HG03025 (cell line): ENCODE measurements at regions not wholly inside any gene's neighbourhood (a gene's known extent, or its start where the extent isn't known, plus 50 kb on each side); places are given as distances from the start of the nearest gene placed in this dataset.

Experiments used
- ATAC-seq: cut with Tn5 transposase; IDR thresholded peaks from one replicate; pipeline ENCODE4 v1.9.1; 2021; ENCODE audit warnings: mild to moderate bottlenecking, moderate library complexity; ENCODE audit not compliant: unreplicated experiment, low FRiP score

DNA sequence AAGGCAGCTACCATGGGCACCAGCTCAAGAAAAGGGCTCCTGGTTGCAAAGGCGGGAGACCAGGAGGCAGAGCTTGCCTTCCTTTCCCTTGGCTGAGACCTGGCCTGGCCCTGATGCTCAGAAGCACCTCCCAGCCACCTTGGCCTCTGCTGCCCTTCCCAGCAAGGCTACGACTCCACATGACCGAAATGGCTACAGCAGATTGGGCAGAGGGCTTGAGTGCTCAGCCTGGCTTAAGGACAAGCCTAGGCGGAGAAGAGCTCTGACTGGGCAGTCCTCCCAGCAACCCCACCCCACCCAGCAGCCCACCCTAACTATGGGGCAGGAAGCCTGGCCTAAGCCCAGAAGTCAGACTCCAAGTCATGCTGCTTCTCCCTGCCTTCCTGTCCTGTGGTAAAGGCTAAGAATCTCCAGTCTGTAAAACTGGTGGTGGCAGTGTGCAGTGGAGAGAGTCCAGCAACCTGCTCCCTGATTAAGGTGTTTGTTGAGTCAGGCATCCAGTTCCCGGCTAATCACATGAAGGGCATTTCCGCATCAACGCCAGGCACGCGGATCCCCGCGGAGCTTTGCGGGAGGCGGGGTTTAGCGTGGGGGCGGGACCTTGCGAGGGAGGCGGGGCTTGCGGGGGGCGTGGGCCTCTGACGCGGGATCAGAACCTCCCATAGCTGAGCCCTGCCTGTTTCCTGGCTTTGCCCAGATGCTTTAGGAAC, 256.0 kb downstream of the BCL11A start:
- ATAC-seq, result no peak

DNA sequence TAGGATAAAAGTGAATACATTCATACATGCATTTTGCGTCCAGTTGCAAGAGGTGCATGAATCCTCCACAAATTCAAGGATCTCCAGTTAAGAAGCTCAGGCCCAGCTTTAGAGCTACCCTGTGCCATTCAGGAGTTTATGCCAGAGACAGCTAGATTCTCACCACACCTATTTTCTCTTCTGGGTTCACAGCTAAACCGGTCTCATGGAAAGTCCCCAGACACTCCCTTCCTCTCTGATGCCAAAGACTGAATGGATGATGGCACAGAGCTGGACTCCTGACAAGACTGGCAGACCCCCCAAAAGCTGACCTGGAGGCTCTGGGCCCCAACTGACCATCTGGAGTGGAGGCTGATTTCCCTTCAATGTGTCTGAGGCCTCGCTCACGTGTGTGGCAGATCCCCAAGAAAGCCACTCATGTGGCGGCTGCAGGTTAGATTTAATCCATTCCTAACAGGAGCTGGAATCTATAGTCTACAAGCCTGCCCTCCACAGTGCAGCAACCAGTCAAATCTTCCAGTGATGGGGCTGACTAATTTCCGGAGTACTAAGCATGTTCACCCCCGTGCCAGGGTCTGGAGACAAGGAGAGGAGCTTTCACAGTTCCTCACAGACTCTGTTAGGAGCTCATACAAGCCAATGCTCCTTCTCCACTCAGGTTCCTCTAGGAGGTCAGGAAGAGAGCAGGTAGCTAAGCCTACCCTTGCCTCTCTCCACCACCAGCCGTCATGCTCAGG, 257.1 kb downstream of the BCL11A start:
- ATAC-seq, result no peak

DNA sequence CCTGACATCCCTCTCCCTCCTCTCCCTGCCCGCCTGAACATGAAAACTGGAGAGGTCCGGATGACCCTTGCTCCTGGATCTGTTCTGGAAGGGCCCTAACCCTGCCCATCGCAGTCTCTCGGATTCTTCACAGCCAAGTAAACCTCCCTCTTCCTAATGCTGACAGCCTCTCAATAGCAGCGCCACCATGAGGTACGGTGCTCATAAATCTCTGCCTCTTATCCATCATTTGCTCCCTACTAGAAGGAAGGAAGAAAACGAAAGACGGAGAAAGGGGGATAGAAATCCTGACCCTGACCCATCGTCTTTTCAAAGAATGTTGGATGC, 257.9 kb downstream of the BCL11A start:
- no peak for ATAC-seq

DNA sequence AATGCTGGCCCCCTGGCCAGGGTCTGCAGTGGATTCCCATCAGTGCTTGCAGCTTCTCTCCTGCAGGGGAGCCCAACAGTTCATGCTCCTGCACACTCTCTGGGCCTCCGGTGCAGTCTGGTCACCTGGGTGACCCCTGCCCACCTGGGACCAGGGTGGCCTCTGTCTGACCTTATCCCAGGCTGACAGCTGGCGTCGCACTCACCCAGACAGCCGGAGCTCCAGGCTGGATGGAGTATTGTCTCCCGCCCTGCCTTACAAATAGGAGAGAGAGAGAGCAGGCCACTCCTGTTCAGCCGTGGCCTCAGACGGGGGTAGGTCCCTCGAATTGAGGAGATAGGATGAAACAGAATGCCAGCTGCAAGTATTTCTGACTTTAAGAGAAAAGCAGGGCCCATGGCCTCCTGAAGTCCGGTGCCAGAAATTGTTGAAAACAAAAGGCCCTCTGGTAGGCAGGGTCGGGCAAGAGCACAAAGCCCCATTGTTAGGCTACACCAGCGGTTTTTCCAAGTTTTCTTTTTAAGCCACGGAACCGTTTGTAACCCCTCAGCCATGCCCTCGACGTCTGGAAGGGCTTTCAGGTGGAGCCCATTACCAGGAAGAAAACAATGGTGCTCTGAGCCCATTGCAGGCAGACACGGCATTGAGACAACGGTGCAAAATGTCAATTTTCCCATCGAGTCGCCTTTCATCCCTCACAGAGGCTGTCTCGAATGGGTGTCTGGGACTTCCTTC, 258.4 kb downstream of the BCL11A start:
- no peak for ATAC-seq

DNA sequence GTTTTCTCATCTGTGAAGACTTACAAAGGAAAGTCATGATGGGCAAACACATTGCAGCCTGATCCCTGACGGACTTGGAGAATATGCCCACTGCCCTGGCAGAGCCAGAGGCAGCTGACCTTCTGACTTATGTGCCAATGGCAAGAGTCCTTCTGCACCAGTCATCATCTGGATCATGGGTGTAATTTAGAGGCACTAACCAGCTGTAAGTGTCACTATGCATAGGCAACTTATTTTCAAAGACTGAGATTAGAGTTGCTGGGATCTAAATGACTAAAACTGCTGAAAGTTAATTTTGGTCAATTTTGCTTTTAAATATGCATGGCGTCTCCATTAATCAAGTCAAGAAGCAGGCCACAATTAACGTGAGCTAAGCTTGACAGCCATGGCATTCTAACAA, 261.2 kb downstream of the BCL11A start:
- no peak for ATAC-seq

DNA sequence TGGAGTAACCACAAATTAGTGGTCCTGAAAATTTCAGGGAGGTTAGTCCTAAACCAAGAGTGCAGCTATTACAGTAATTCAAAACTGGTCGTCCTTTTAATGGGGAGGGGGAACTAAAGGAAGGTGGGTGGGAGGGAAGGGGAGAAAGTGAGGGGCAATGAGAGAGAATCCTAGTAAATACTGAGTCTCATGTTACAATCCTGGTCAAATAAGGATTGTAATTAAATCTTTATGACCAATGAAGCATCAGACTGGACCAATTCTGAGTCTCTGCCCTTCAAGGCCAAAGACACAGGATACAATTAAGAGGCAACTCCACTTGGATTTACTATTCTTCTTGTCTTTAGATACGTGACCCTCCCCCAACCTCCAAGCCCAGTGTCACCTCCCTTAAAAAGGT, 262.9 kb downstream of the BCL11A start:
- ATAC-seq, result no peak

DNA sequence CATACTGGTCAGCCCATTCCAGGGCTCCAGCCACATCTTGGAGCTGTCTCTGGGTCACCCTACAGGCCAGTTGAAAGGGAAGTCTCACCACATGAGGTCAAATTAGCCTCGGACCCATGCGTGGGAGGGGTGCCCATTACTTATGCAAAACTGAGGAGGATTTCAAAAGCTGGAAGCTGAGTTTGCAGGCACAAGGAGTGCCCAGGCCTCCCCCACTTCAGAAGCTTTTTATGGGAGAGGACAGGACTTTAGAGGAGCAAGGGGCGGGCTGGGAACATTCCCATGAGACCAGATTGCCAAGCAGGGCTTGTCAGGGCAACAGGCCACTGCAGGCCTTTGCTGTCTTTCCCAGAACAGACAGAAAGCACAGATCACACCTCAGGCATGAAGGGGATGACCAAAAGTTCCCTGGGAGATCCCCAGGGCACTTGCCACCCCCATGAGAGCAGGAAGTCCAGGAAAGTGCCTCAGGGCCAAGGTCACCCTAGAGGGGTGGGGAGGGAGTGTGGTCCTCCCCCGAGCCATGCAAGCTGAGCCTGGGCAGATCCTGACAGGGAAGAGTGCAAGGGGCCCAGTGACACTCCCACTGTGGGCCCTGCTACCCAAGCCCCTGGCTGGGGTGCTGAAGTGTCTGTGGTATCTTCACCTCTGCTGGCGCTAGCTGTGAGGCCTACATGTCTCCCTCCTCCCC, 267.7 kb downstream of the BCL11A start:
- no peak for ATAC-seq

DNA sequence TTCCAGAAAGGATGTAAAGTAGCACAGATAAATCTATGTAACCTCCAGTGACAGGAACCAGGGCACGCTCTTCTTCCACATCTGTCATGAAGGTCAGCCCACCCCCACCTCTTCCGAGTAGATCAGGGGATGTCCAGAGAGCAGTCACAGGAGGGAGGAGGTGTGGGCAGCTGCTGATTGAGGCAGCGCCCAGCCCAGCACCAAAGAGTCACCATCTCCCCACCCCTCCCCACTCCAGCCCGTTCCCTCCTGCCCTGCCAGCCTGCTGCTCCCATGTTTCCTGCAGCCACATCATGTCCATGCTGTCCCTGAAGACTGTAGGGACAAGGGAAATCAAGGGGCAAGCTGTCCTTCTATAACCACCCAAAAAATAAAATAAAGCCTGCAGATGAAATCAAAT, 269.8 kb downstream of the BCL11A start:
- ATAC-seq, result no peak

DNA sequence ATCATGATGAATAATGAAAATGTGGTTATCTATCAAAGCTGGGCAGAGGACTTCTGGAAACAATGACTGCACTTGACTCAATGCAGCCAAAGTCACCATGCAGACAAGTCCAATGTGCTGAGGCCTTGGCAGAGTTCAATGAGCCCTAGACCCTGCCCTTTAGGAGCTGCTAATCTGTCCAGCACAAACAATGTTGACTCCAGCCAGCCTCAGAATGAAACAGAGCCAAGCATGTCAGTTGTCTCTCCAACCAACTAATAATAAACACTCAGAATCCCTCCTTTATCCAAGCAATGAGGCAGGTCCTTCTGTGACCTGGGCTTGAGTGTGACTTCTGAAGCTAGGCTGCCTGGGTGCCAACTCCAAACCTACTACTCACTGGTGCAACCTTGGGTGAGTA, 270.6 kb downstream of the BCL11A start:
- ATAC-seq, result no peak

DNA sequence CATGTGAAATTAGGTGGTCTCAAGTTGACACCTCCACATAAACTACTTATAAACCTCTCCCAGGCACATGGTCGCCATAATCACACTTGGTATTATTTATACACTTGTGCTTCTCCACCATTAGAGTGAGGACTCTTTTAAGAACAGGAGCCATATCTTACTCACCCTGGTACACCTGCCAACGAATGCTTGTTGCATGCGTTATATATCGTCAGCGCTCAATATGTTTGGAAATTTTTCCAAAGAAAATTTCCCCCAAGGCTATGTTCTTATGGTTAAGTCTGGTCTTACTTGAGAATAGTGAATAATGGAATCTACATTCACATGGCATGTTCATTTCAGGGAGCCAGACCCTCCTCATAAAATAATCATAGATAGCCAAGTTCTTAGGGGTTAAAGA, 271.7 kb downstream of the BCL11A start:
- ATAC-seq, result no peak

DNA sequence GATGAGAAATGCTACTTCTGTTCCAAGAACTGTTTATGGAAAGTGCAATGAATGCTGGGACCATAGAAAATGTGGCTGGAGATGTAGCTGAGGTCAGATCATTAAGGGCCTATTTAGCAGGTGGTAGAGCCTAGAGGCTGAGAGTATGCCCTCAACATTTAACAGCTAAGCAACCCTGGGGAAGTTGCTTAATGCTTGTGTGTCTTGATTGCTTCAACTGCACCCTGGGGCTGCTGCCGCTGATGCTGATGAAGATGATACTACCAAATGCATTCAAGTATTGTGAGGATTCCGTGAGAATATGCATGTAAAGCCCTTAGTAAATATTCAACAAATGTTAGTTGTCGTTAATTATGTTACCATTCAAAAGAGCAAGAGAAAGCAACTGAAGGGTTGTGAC, 273.2 kb downstream of the BCL11A start:
- no peak for ATAC-seq

DNA sequence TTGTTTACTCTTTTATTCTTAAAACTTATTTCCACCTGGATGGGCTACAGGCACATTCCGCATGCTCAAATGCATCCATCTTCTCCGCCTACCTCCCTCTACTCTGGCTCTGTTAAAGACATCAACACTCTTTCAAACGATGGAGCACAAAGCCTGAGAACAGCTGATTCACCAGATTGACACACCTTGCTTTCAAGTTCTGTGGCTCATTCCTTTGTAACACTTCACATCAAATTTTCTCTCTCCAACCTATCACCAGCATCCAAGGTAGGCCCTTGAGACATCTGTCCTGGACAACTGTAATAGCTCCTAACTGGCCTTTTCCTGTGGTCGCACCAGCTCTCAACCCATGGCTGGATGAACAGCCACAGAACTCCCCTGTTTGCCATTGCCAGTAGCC, 274.5 kb downstream of the BCL11A start:
- no peak for ATAC-seq

DNA sequence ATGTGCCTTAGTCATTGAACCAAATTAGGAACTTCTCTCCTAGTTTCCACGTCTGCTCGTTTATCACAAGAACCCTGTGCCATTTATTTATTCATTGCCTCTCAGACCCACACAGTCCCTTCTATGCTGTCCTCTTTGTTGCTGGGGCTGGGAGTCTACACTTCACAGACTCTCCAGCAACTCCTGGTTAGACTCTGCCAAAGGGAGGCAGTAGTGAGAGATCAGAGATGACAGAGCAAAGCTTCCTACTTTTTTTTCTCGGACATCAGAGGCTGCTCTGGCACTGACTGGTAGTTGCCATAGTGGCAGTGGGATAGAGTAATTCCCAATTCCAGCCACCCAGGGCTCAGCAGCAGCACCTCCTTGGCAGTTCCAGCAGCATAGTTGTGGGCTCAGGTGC, 277.5 kb downstream of the BCL11A start:
- no peak for ATAC-seq

DNA sequence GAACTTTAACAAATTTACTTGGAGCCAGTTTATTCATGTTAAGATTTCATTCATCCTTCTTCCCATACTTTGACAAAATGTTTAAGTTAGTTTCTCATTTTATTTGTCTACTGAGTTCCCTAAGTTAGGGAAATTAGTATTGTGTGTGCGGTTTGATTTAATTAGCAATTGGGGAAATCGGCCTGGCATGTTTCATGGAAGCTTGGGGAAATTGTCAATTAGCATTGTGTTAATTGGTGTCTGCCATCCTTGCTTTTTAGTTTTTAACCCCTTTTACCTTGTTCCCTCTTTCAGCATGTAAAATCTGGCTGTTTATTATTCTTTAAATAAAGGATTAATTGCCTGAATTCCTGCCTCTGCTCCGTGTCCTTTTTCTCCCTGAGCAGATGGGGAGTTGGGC, 279.6 kb downstream of the BCL11A start:
- ATAC-seq, result no peak

DNA sequence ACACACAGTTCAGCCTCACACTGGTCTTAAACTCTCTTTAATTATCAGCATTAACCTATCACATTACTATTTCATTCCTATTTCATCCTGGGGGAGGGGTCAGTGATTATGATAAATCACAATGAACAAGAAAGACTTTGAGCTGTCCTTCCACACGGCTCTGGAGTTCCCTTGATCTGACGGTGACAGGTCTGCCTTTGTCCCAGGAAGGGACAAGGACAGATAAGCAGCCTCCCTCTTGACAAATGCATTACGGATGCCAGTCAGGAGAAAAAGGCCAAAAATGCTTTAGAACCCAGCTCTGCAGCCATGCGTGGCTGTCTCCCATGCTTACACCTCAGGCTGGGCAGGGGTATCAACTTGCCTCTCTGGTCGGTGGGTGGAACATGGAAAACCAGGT, 281.7 kb downstream of the BCL11A start:
- no peak for ATAC-seq

DNA sequence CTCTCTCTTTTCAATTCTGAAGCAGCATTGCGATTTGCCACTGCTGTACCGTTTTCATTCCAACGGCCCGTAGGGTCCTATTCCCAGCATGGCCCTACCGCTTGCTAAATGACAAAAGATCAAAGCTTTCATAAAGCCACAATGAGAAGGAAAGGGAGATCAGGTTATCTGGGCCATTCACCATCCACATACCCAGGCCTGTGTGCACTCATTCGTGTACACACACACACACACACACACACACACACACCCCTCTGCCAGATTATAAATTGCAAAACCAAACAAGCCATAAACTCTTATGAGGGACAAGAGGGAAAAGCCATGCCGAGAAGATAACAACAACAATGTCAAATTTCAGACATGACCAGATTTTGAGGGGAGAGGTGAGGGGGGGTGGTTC, 282.3 kb downstream of the BCL11A start:
- no peak for ATAC-seq

DNA sequence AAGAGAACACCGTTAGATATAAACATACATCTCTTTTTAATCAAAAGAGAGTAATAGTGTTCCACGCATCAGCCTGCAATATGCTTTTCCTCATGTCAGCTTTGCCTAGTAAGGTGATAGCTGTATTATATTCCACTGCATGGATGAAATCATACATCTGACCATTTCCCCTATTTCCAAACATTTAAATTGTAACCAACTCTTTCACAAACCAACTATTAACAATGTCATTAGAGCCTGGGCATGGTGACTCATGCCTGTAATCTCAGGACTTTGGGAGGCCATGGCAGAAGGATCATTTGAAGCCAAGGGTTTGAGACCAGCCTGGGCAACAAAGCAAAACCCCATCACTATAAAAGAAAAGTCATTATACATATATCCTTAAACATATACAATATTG, 284.8 kb downstream of the BCL11A start:
- no peak for ATAC-seq

DNA sequence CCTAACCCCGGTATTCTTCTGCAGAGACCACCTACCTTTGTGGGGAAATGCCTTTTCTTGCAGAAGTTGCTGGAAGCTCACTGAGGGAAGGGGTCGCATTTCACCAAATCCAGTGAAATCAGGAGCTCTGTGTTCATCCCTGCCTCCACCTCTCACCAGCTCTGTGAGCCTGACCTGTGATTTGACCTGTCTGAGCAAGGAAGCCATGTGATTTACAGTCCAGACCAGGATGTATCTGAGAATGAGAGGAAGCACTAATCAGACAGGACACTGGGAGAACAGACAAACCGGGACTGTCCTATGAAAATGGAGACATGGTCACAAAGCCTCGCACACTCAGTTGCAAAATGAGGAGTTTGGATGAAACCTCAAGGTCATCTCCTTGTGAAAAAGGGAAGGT, 285.4 kb downstream of the BCL11A start:
- ATAC-seq, result no peak

DNA sequence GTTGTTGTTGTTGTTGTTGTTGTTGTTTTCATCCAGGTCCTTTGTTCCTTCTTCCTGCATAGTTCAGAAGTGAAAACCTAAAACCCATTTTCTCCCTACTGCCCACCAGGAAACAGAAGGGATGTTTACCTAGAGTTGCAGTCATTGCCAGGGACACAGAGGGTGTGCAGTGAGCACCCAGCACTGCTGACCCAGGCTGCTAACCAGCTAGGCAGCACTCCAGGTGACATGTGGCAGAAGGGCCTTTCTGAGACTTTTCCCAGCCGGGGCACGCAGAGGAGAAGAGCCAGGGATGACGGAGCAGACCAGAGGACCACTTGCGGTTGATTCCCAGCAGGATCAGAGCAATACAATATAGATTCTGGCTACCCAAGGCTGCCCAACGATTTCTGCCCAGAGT, 286.3 kb downstream of the BCL11A start:
- ATAC-seq, result no peak

DNA sequence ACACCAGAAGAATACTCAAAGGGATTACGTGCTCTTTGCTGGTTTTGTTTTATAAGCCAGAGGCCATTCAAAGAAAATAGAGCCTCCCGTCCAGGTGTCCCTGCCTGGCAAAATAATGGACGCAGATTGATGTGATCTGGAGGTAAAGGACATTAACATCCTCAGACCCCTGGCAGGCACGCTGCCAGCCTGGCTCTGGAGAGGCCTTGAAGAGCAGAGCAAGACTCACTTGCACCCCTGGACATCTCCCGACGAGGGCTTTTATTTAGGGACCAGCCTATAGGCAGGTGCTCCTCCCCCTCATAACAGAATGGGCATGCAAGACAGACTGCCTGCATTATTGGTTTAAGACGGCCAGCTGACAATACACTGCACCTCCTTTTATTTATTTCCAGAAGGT, 291.3 kb downstream of the BCL11A start:
- no peak for ATAC-seq

DNA sequence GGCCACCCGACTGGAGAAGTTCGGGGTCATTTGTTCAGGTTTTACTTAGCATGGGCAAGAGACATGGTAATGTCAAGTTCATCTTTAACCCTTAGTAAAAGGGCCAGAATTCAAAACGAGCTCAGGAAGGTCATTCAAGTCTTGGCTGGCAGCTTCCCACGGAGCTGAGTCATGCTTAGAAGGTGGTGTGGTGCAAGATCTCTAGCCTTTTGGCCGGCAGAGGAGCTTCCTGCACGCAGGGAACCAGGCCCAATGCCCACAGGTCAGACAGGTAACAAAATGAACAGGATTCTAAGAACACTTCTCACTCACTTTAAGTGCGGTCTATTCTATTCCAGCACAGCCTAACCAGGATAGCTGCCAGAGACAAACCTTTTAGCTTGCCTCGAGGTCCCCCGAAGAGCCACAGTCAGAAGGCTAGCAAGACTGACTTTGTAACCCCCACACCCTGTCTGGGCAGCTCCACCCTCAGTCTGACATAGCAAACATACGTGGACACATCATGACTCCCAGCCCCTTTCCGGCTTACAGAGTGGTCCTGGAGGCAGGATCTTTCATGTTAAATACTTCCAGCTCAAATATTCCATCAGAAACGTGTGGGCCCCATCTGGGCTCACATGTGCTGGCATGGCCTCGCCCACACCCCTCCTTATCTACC, 292.7 kb downstream of the BCL11A start:
- ATAC-seq, result no peak
